Esophagus (tissue), 2 donors: ENCODE measurements at regions not wholly inside any gene's neighbourhood (a gene's known extent, or its start where the extent isn't known, plus 50 kb on each side); places are given as distances from the start of the nearest gene placed in this dataset.
"Not testable (repeated sequence)": the region's sequence is repeated elsewhere in the genome, so short reads cannot be mapped to it uniquely, and the experiment has no call there.

ENCODE experiments used
- H3K27ac ChIP-seq, 2 donors: one replicate each; pipeline ENCODE4 v1.5.1; 2013; ENCODE audit warnings: low read depth in 2 of 2, mild to moderate bottlenecking in 2 of 2, inconsistent platforms in 1 of 2, low read length in 1 of 2, moderate library complexity in 1 of 2
- H3K27me3 ChIP-seq, 2 donors: one replicate each; pipeline ENCODE4 v1.6.1; 2013; ENCODE audit warnings: low read length in 2 of 2, control low read depth in 1 of 2, mild to moderate bottlenecking in 1 of 2; ENCODE audit not compliant: insufficient read depth in 2 of 2, control insufficient read depth in 1 of 2
- H3K36me3 ChIP-seq, 2 donors: one replicate each; pipeline ENCODE4 v1.6.1; 2013; ENCODE audit warnings: low read length in 1 of 2; ENCODE audit not compliant: control insufficient read depth in 2 of 2, insufficient read depth in 2 of 2
- H3K4me1 ChIP-seq, 2 donors: one replicate each; pipeline ENCODE4 v1.6.1; 2013; ENCODE audit warnings: low read length in 1 of 2; ENCODE audit not compliant: control insufficient read depth in 2 of 2, insufficient read depth in 2 of 2
- H3K4me3 ChIP-seq, 2 donors: one replicate each; pipeline ENCODE4 v1.5.1; 2013; ENCODE audit warnings: low read length in 2 of 2, mild to moderate bottlenecking in 2 of 2, low read depth in 1 of 2, moderate library complexity in 1 of 2
- H3K9me3 ChIP-seq, 2 donors: one replicate each; pipeline ENCODE4 v1.6.1; 2013; ENCODE audit warnings: mild to moderate bottlenecking in 2 of 2, low read depth in 1 of 2, low read length in 1 of 2, moderate library complexity in 1 of 2; ENCODE audit not compliant: control insufficient read depth in 2 of 2, insufficient read depth in 1 of 2
- WGBS, 2 donors: extraction: QIAGEN DNeasy Blood & Tissue Kit; methylation state at CpG; one replicate each; pipeline ENCODE4 v1.1.7; 2013; 5-methylcytosine and 5-hydroxymethylcytosine counted together
- donor health status: healthy with polysubstance abuse.
- donor health status: Bipolar disorder and iron deficiency.

DNA sequence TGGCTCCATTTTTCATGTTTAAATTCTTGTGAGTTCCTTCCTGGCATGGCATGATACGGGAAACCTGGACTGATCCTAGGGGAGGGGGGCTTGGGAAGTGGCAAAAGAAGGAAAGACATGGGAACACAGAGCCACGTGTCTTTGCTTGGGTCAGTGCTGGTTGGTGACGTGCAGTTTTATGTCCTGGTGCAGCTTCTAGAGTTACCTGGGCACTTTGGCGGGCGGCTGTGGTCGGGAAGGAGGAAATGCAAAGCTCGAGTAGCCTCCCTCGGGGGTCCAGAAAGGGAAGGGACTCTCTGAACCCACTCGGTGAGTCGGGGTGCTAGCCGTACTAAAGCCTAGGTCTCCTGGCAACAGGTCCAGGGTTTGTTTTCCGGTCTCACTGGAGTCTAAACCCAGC, 94.6 kb downstream of the APOB start:
- 73 to 79% methylated on average over 12 of the region's 12 CpGs for WGBS, 2 donors
- Histone ChIP-seq H3K27me3 (no peaks in the 10 kb centered on the region), H3K4me1 (no peaks in the 10 kb centered on the region), H3K4me3 (no peak overlapping the region), H3K36me3 (no peaks in the 10 kb centered on the region), H3K9me3 (no peaks in the 10 kb centered on the region), H3K27ac (no peak overlapping the region)

DNA sequence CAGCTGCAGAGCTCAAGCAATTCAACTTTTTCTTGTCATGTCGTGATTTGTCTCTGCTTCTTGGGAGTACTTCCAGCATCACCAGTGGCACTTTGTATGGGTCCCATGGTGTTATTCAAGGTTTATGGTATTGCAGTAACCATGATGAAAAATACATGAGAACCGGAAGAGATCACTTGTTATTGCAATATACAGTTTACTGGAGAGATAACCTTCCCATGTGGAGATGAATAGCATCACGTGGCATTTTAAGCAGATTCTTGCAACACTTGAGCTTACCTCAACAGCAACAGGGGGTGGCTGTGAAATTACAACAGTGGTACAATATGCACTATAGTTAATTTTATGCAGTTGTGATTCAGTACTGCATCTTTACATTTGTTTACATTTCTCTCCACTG, 97.4 kb downstream of the APOB start:
- 74 to 77% methylated on average over 3 of the region's 3 CpGs for WGBS, 2 donors
- Histone ChIP-seq H3K27me3 (no peaks in the 10 kb centered on the region), H3K27ac (no peak overlapping the region), H3K4me3 (no peak overlapping the region), H3K36me3 (no peaks in the 10 kb centered on the region), H3K9me3 (no peaks in the 10 kb centered on the region), H3K4me1 (no peaks in the 10 kb centered on the region)

DNA sequence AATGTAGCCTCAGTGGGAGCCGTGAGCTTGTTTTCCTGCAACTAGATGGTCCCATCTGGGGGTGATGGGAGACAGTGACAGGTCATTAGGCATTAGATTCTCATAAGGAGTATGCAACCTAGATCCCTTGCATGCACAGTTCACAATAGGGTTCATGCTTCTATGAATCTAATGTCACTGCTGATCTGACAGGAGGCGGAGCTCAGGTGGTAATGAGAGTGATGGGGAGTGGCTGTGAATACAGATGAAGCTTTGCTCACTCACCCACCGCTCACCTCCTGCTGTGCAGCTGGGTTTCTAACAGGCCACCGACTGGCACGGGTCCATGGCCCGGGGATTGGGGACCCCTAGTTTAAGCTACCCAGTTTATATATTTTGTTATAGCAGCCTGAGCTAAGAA, 100.2 kb downstream of the APOB start:
- not testable (repeated sequence) for H3K4me3 ChIP-seq, H3K27me3 ChIP-seq, H3K9me3 ChIP-seq, H3K27ac ChIP-seq, H3K36me3 ChIP-seq, H3K4me1 ChIP-seq
- 78 to 85% methylated on average over 6 of the region's 6 CpGs for WGBS, 2 donors

DNA sequence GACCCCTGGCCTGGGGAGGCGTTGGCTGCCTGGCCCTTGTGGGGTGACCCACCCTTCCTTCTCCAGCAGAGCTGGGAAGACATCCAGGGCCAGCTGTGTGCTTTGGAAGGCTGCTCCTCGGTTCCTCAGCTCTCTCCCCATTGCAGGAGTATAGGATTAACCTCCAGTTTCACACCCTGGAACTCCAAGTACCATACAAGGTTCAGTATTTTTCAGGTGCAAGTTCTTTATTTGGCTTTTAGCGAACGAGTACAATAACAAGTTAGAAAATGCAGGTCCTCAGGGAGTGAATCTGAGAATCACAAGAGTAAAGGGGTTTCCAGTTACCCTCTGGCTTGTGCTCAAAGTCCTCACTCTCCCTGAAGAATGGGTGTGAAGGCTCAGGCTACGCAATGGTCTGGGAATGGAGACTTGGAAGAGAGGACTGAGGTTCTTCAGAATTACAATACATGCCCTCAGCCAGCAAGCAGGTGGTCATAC, 101.2 kb downstream of the APOB start:
- Histone ChIP-seq H3K27me3 (no peaks in the 10 kb centered on the region), H3K9me3 (no peaks in the 10 kb centered on the region), H3K36me3 (no peaks in the 10 kb centered on the region), H3K4me3 (no peak overlapping the region), H3K27ac (no peak overlapping the region), H3K4me1 (no peaks in the 10 kb centered on the region)
- WGBS, 2 donors: 64 to 71% methylated on average over 5 of the region's 5 CpGs

DNA sequence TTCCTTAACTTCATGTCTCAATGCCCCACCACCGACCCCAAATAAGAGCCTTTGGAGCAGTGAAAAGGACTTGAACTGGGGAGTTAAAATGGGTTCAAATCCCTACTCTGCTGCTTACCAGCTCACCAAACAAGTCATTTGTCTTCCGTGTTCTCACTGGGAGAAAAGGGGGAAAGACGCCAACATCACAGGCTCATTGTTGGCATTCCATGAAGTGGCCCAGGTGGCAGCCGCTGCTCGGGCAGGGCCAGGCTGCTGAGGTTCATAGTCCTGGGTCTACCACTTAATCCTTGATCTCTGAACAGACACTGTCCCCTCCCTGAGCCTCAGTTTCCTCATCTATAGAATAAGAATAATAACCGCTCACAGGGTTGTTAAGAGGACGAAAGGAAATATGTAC, 103.0 kb downstream of the APOB start:
- Histone ChIP-seq H3K36me3 (no peaks in the 10 kb centered on the region), H3K4me3 (no peak overlapping the region), H3K27ac (no peak overlapping the region), H3K9me3 (no peaks in the 10 kb centered on the region), H3K27me3 (no peaks in the 10 kb centered on the region), H3K4me1 (no peaks in the 10 kb centered on the region)
- 83 to 85% methylated on average over 7 of the region's 7 CpGs for WGBS, 2 donors

DNA sequence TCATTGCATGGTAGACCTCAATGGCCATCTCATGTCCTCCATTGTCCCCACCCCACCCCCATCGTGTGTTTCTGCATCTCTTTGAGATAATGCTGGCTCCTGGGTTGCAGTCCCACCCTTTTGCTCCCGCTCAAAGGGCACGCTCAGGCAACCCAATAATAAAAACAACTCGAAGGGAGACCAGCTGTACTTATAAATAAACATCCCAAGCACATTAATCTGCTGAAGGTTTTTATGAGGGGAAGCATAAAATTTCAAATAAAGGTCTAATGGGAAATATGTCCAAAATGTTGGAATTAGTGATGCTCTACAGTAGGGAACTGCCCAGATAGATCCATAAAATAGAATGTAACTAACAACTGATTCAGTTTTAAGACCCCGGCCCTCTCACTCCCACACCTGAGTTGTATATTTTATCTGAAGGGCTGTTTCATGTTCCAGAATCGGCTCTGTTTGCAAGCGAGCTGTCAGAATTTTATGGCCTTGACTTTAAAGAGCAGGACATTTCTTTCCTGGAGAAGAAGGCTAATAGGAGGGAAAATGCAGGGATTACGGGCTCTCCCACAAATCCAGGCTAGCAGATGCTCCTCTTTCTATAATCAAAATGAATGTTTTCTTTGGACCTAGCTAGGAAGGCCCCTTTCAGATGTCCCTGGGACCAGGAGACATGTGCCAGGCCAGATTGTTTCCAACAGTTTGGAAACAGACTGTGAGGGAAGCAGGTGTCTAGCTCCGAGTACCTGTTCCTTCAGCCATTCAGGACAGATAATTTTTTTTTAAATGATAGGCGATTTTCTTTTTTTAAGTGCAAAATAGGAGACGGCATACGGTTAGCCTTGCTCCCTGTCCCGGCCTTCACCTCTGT, 103.7 kb downstream of the APOB start:
- no peak overlapping the region for H3K27ac ChIP-seq

DNA sequence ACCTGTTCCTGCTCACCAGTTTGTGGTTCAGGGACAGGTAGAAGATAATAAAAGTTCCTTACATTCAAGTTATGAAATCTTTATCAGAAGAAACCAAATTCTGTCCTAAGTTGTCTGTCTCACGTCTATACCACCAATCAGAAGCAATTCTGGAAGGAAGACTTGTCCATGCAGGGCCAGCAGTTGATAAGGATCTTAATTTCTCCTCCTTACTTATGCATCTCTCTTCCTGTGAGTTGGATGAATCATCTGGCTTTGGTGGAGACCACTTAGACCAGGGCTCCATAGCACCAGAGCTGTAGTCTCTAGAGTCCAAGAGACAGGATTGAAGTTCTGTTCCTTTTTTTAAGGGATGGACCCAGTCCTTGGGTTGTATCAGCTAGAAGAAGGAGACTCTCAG, 106.5 kb downstream of the APOB start:
- H3K36me3 ChIP-seq: no peaks in the 10 kb centered on the region
- H3K27me3 ChIP-seq: no peaks in the 10 kb centered on the region
- no peaks in the 10 kb centered on the region for H3K4me1 ChIP-seq
- 64 to 67% methylated on average over 1 of the region's 1 CpG for WGBS, 2 donors
- H3K9me3 ChIP-seq: no peaks in the 10 kb centered on the region
- H3K4me3 ChIP-seq: no peak overlapping the region
- no peak overlapping the region for H3K27ac ChIP-seq

More for the DNA sequence above, 103.7 kb downstream of the APOB start:
- no peaks in the 10 kb centered on the region for H3K36me3 ChIP-seq
- no peak overlapping the region for H3K4me3 ChIP-seq
- 72 to 73% methylated on average over 13 of the region's 13 CpGs for WGBS, 2 donors
- H3K9me3 ChIP-seq: no peaks in the 10 kb centered on the region
- H3K4me1 ChIP-seq: no peaks in the 10 kb centered on the region
- H3K27me3 ChIP-seq: no peaks in the 10 kb centered on the region

DNA sequence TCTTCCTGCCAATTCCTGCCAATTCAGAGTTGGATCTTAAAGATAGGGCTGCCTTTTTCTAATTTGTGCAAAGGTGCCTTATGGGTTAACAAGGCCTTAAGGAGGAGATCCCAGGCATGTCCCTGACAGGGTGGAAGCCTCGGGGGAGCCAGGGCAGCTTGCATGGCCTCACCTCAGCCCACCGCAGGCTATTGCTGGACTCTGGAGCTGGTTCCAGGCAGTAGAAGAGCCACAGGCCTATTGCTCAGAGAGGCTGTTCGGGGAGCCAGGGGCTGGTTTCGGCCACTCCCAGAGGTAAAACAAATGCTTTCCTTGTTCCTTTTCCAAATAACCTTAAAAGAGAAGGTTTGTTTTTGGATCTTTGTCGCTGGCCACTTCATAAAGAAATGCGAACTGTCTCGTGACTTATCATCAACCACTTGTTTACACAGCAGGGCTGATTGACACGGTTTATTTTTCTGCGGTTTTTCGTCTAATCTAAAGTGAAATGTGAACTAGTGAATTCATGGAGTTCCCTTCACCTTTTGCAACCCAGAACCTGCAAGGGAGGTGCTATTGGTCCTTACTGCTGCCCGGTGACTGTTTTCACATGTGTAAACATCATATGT, 108.6 kb downstream of the APOB start:
- Histone ChIP-seq H3K4me1 (no peaks in the 10 kb centered on the region), H3K9me3 (no peaks in the 10 kb centered on the region), H3K4me3 (no peak overlapping the region), H3K36me3 (no peaks in the 10 kb centered on the region), H3K27me3 (no peaks in the 10 kb centered on the region), H3K27ac (no peak overlapping the region)
- 64 to 73% methylated on average over 11 of the region's 11 CpGs for WGBS, 2 donors

DNA sequence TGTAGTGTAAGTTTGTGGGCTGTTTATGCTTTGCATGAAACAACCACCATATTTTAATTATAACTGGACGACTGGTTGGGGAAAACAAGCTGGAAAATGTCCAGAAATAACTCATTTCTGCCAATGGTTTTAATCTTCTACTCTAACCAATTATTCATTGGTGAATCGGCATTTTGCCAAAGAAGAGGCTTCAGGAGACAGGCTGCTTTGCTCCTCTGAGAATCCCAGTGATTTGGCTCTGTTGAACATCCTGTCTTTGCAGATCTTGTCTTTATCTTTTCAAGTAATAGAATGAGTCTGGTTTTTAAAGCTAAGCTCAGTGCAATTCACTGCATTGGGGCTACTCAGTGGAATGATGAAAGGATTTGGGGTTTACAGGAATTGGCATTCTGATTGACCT, 109.6 kb downstream of the APOB start:
- 38 to 44% methylated on average over 2 of the region's 2 CpGs for WGBS, 2 donors
- Histone ChIP-seq H3K36me3 (no peaks in the 10 kb centered on the region), H3K9me3 (no peaks in the 10 kb centered on the region), H3K4me3 (no peak overlapping the region), H3K27me3 (no peaks in the 10 kb centered on the region), H3K27ac (no peak overlapping the region), H3K4me1 (no peaks in the 10 kb centered on the region)

DNA sequence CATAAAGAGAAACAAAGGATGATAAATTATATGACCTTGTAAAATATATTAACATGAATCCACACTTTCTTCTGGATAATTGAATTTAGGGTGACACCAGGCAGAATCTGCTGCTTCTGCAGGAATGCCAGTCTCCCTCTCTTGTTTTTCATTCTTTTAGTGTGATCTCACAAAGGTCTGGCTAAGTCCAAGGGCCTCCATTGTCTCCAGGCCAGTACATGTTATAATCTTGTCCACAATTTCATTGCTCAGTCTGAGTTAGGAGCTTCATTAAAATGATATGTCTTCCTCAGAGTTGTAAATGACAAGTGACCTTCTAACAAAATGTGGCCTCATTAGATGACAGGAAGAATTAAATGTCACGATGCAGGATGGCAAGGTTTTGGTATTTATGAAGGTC, 110.2 kb downstream of the APOB start:
- WGBS, 2 donors: 58 to 64% methylated on average over 1 of the region's 1 CpG
- Histone ChIP-seq H3K4me3 (no peak overlapping the region), H3K4me1 (no peaks in the 10 kb centered on the region)

More for the DNA sequence above, 110.2 kb downstream of the APOB start:
- Histone ChIP-seq H3K9me3 (no peaks in the 10 kb centered on the region), H3K27ac (no peak overlapping the region), H3K27me3 (no peaks in the 10 kb centered on the region), H3K36me3 (no peaks in the 10 kb centered on the region)
